ENCODE measurements at regions not wholly inside any gene's neighbourhood (a gene's known extent, or its start where the extent isn't known, plus 50 kb on each side); places are given as distances from the start of the nearest gene placed in this dataset.

- no peak for TF ChIP-seq CTCF (IDR thresholded peaks at IDR 0.05; ENCODE audit: insufficient read depth, low read length, poor library complexity, severe bottlenecking)
- TF ChIP-seq EZH2phosphoT487 (conservative IDR thresholded peaks at IDR 0.05; ENCODE audit: low read length), result no peak
Measured at GRCh38 chr14:101064121-101064661, 160.7 kb upstream of the RTL1 start.
